ENCODE measurements at regions not wholly inside any gene's neighbourhood (a gene's known extent, or its start where the extent isn't known, plus 50 kb on each side); places are given as distances from the start of the nearest gene placed in this dataset.

DNA sequence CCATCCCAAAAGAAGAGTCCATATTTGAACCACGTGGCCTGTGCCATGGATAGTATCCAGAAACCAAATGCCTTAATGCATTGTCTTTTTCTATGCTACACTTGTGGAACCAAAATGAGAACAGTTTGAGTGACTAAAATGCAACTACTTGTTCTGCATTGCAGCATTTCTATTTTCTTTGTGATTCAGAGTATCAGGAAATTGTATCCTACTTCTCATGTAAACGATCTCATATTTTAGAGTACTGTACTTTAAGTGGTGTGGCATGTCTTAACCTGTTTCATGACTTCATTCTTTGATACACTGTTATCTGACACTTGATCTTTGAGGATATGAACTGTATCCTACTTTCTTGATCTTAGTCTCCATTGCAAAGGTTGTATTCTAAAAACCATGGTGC is 167.2 kb upstream of the WDR1 start:
- Histone ChIP-seq H3T11ph (ENCODE audit: low read length) (no peak overlapping the region), H3K56ac (ENCODE audit: insufficient read length, low read depth, low read length) (no peak overlapping the region), H4K20me1 (ENCODE audit: control insufficient read depth, insufficient read depth, insufficient read length) (no peaks in the 10 kb centered on the region), H3K9ac (ENCODE audit: extremely low read depth, insufficient read length, low read length) (no peak overlapping the region), H3K4me1 (ENCODE audit: insufficient read depth, low read length) (no peaks in the 10 kb centered on the region; the same call in 1 of the 2 replicates), H2BK20ac (ENCODE audit: low read depth, low read length, poor library complexity, severe bottlenecking) (no peak overlapping the region), H3K14ac (ENCODE audit: insufficient read depth, low read length) (no peak overlapping the region), H4K91ac (ENCODE audit: insufficient read length, low read depth, low read length) (no peak overlapping the region), H3K27me3 (ENCODE audit: insufficient read depth, low read length) (no peaks in the 10 kb centered on the region), H3K79me2 (ENCODE audit: insufficient read depth, low read length) (no peaks in the 10 kb centered on the region), H4K5ac (ENCODE audit: insufficient read length, low read depth, low read length) (no peak overlapping the region), H2AFZ (ENCODE audit: low read length) (no peak overlapping the region), H3K4me2 (ENCODE audit: insufficient read depth, insufficient read length, low read length) (no peak overlapping the region), H3K79me1 (ENCODE audit: insufficient read depth, low read depth, low read length, poor library complexity, severe bottlenecking) (no peaks in the 10 kb centered on the region), H2BK5ac (ENCODE audit: insufficient read length, low read length) (no peak overlapping the region), H4K8ac (replicated peaks; ENCODE audit: insufficient read length, low read depth, low read length) (no peak overlapping the region), H3K23me2 (ENCODE audit: insufficient read length, low read depth, low read length, poor library complexity, severe bottlenecking) (no peaks in the 10 kb centered on the region), H3K4ac (ENCODE audit: low read depth, low read length) (no peak overlapping the region), H2BK120ac (ENCODE audit: low read depth, low read length, poor library complexity, severe bottlenecking) (no peak overlapping the region), H2AK5ac (ENCODE audit: insufficient read length, low read length) (no peak overlapping the region), H2BK12ac (ENCODE audit: insufficient read length, low read depth, low read length) (no peak overlapping the region), H3K23ac (ENCODE audit: insufficient read length, low read depth, low read length) (no peak overlapping the region), H3K27ac (ENCODE audit: insufficient read length, low read depth, low read length) (no peak overlapping the region), H3K18ac (ENCODE audit: insufficient read length, low read depth, low read length) (no peak overlapping the region), H2BK15ac (ENCODE audit: low read depth, low read length) (no peak overlapping the region), H3K9me3 (ENCODE audit: control insufficient read depth, low read depth, low read length) (no peaks in the 10 kb centered on the region)
- H3K27me3 Mint-ChIP-seq (ENCODE audit: low read depth) = peaks cover 17% of the 10 kb centered on the region
- WGBS (ENCODE audit: extremely low coverage, insufficient read length, low lambda C conversion rate) = no CpG with 5 or more reads among the region's 2 CpGs
- no peaks in the 10 kb centered on the region for H3K4me1 Mint-ChIP-seq
- no peaks in the 10 kb centered on the region; a peak in 1 of 5 replicates for H3K9me3 Mint-ChIP-seq
- H3K4me3 Mint-ChIP-seq = no peak overlapping the region
- H3K36me3 Mint-ChIP-seq (ENCODE audit: insufficient read depth in 1 of 3, low read depth in 3 of 3) = no peaks in the 10 kb centered on the region
- H3K27ac Mint-ChIP-seq = no peak overlapping the region
- TF ChIP-seq, protein P1, sequence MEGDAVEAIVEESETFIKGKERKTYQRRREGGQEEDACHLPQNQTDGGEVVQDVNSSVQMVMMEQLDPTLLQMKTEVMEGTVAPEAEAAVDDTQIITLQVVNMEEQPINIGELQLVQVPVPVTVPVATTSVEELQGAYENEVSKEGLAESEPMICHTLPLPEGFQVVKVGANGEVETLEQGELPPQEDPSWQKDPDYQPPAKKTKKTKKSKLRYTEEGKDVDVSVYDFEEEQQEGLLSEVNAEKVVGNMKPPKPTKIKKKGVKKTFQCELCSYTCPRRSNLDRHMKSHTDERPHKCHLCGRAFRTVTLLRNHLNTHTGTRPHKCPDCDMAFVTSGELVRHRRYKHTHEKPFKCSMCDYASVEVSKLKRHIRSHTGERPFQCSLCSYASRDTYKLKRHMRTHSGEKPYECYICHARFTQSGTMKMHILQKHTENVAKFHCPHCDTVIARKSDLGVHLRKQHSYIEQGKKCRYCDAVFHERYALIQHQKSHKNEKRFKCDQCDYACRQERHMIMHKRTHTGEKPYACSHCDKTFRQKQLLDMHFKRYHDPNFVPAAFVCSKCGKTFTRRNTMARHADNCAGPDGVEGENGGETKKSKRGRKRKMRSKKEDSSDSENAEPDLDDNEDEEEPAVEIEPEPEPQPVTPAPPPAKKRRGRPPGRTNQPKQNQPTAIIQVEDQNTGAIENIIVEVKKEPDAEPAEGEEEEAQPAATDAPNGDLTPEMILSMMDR (conservative IDR thresholded peaks at IDR 0.05) = no peak
- no peak for DNase-seq
